ENCODE measurements at regions not wholly inside any gene's neighbourhood (a gene's known extent, or its start where the extent isn't known, plus 50 kb on each side); places are given as distances from the start of the nearest gene placed in this dataset.
"Not testable (repeated sequence)": the region's sequence is repeated elsewhere in the genome, so short reads cannot be mapped to it uniquely, and the experiment has no call there.

- not testable (repeated sequence) for TF ChIP-seq EZH2 (IDR thresholded peaks at IDR 0.05; ENCODE audit: insufficient read depth, poor library complexity, severe bottlenecking); EZH2phosphoT487 (IDR thresholded peaks at IDR 0.05; ENCODE audit: insufficient read depth, low read depth)
Observed at GRCh38 chr22:10729979-10730378, 4798.0 kb upstream of the OR11H1 start.

Measured in GM23248 (cell line).